PFSK-1 (cell line): ENCODE measurements at regions not wholly inside any gene's neighbourhood (a gene's known extent, or its start where the extent isn't known, plus 50 kb on each side); places are given as distances from the start of the nearest gene placed in this dataset.

Experiments
- FOXP2 ChIP-seq: optimal IDR thresholded peaks from 2 replicates; pipeline ENCODE3; 2011; ENCODE audit warnings: borderline replicate concordance, control low read depth, inconsistent platforms; ENCODE audit not compliant: insufficient read depth; ENCODE audit errors: extremely low read length, extremely low read depth
- POLR2AphosphoS5 ChIP-seq: IDR thresholded peaks from 2 replicates; pipeline ENCODE4 v1.6.1; 2012; ENCODE audit warnings: low read depth, mild to moderate bottlenecking, control low read depth, low read length, moderate library complexity
- SIN3A ChIP-seq: IDR thresholded peaks from 2 replicates; pipeline ENCODE4 v1.6.1; 2012; ENCODE audit warnings: mild to moderate bottlenecking, low read length, moderate library complexity, borderline replicate concordance; ENCODE audit not compliant: insufficient read depth
- TAF1 ChIP-seq: IDR thresholded peaks from 2 replicates; pipeline ENCODE4 v1.6.1; 2012; ENCODE audit warnings: low read length, control low read depth, borderline replicate concordance; ENCODE audit not compliant: insufficient read depth
- TF ChIP-seq, protein P1 (sequence below), 2 experiments: IDR thresholded peaks; 2 replicates each; pipeline versions ENCODE4 v1.6.1 to v1.8.0; 2011 to 2012; ENCODE audit warnings: low read depth in 2 of 2, low read length in 2 of 2, control low read depth in 1 of 2, inconsistent platforms in 1 of 2, mild to moderate bottlenecking in 1 of 2, moderate library complexity in 1 of 2; ENCODE audit not compliant: insufficient read depth in 1 of 2

DNA sequence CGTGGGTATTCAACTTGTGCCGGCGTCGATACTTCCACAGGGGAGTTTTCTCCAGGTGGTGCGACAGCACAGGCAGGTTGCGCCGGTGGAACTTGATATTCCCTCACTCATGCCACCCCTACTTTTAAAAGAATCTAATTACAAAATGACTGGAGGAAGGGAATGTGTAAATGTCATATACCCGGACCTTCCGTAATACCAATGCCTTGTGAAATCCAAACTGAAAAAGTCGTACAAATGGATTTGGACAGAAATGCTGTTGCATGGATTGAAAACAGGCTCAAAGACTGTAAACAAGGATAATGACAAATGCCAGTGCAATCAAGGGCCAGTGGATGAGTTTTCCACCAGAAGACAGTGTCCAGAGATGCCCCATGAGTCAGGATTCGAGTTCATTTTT, 235.3 kb upstream of the USP25 start:
- TF ChIP-seq, protein P1, sequence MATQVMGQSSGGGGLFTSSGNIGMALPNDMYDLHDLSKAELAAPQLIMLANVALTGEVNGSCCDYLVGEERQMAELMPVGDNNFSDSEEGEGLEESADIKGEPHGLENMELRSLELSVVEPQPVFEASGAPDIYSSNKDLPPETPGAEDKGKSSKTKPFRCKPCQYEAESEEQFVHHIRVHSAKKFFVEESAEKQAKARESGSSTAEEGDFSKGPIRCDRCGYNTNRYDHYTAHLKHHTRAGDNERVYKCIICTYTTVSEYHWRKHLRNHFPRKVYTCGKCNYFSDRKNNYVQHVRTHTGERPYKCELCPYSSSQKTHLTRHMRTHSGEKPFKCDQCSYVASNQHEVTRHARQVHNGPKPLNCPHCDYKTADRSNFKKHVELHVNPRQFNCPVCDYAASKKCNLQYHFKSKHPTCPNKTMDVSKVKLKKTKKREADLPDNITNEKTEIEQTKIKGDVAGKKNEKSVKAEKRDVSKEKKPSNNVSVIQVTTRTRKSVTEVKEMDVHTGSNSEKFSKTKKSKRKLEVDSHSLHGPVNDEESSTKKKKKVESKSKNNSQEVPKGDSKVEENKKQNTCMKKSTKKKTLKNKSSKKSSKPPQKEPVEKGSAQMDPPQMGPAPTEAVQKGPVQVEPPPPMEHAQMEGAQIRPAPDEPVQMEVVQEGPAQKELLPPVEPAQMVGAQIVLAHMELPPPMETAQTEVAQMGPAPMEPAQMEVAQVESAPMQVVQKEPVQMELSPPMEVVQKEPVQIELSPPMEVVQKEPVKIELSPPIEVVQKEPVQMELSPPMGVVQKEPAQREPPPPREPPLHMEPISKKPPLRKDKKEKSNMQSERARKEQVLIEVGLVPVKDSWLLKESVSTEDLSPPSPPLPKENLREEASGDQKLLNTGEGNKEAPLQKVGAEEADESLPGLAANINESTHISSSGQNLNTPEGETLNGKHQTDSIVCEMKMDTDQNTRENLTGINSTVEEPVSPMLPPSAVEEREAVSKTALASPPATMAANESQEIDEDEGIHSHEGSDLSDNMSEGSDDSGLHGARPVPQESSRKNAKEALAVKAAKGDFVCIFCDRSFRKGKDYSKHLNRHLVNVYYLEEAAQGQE (IDR thresholded peaks at IDR 0.05; ENCODE audit: insufficient read depth in 1 of 2, low read depth in 2 of 2, low read length in 2 of 2) = no peak
- TF ChIP-seq POLR2AphosphoS5 = no peak
- no peak for TF ChIP-seq SIN3A
- no peak for TF ChIP-seq TAF1
- TF ChIP-seq FOXP2 = no peak
